ENCODE measurements at regions not wholly inside any gene's neighbourhood (a gene's known extent, or its start where the extent isn't known, plus 50 kb on each side); places are given as distances from the start of the nearest gene placed in this dataset.
"Not testable (repeated sequence)": the region's sequence is repeated elsewhere in the genome, so short reads cannot be mapped to it uniquely, and the experiment has no call there.

DNA sequence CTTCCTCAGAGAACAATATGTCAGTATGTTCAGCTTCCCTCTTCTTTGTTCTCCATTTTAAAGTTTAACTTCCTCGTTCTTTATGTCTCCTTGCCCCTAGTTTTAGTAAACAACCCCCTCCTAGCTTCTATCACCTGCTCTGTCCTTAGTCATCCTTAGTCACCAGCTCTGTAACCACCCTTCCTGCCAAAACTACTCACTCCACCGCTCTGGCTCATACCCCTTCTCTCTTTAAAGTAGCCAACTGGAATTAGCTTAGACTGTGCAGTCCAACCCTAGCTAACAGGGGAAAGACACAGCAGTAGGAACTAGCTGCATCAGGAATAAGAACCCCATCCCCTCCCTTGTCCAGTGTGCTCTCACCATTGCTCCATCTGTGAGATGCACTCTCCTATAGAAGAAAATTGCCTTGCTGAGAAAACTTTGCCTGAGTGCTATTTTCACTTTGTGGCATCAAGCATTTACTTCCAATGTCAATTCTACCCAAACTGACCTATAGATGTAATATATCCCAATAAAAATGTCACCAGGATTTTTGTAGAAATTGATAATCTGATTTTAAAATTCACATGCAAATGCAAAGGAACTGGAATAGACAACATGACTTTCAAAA lies 603.2 kb downstream of the C12orf50 start:
- no peak overlapping the region for H3K27ac ChIP-seq (ENCODE audit: low read depth, low read length, poor library complexity, severe bottlenecking)
- H4K20me1 ChIP-seq (ENCODE audit: insufficient read depth, low read length), result no peaks in the 10 kb centered on the region
- no peak overlapping the region for H3K9ac ChIP-seq (ENCODE audit: low read length)
- H3K27me3 ChIP-seq (ENCODE audit: insufficient read depth, low read length), result no peaks in the 10 kb centered on the region
- H3K9me2 ChIP-seq (ENCODE audit: low read depth, low read length), result no peaks in the 10 kb centered on the region
- H3K36me3 ChIP-seq (ENCODE audit: insufficient read depth, low read length), result no peaks in the 10 kb centered on the region
- H3K79me2 ChIP-seq (ENCODE audit: insufficient read depth, low read length), result no peaks in the 10 kb centered on the region
- no peak overlapping the region for H2AFZ ChIP-seq (ENCODE audit: low read length)
- no peaks in the 10 kb centered on the region for H3K9me3 ChIP-seq (ENCODE audit: low read length)
- no peak overlapping the region for H3K4me3 ChIP-seq (ENCODE audit: low read depth, low read length, poor library complexity, severe bottlenecking)
- TF ChIP-seq, protein P1, sequence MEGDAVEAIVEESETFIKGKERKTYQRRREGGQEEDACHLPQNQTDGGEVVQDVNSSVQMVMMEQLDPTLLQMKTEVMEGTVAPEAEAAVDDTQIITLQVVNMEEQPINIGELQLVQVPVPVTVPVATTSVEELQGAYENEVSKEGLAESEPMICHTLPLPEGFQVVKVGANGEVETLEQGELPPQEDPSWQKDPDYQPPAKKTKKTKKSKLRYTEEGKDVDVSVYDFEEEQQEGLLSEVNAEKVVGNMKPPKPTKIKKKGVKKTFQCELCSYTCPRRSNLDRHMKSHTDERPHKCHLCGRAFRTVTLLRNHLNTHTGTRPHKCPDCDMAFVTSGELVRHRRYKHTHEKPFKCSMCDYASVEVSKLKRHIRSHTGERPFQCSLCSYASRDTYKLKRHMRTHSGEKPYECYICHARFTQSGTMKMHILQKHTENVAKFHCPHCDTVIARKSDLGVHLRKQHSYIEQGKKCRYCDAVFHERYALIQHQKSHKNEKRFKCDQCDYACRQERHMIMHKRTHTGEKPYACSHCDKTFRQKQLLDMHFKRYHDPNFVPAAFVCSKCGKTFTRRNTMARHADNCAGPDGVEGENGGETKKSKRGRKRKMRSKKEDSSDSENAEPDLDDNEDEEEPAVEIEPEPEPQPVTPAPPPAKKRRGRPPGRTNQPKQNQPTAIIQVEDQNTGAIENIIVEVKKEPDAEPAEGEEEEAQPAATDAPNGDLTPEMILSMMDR (IDR thresholded peaks at IDR 0.05; ENCODE audit: low read length), result no peak
- TF ChIP-seq EZH2 (IDR thresholded peaks at IDR 0.05; ENCODE audit: borderline replicate concordance, low read length), result no peak
- H3K4me1 ChIP-seq (ENCODE audit: insufficient read depth, low read length, severe bottlenecking), result no peaks in the 10 kb centered on the region
- no peak overlapping the region for H3K4me2 ChIP-seq (ENCODE audit: low read length)
- no peaks in the 10 kb centered on the region for H3F3A ChIP-seq (ENCODE audit: insufficient read depth, low read length)

DNA sequence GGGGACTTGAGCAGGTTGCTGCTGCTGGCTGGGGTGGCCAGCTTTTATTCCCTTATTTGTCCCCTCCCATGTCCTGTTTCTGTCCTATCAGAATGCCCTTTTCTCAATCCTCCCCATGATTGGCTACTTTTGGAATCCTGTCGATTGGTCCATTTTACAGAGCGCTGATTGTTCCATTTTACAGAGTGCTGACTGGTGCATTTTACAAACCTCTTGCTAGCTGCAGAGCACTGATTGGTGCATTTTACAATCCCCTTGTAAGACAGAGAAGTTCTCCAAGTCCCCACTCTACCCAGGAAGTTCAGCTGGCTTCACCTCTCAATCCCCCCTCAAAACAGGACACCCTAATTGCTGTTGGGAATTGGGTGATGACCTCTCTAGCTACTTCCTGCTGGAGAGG lies 608.0 kb downstream of the C12orf50 start:
- not testable (repeated sequence) for H3K27ac ChIP-seq (ENCODE audit: low read depth, low read length, poor library complexity, severe bottlenecking); H3K9ac ChIP-seq (ENCODE audit: low read length); H3K4me3 ChIP-seq (ENCODE audit: low read depth, low read length, poor library complexity, severe bottlenecking); H2AFZ ChIP-seq (ENCODE audit: low read length); H3K9me2 ChIP-seq (ENCODE audit: low read depth, low read length); H3K79me2 ChIP-seq (ENCODE audit: insufficient read depth, low read length); H3K9me3 ChIP-seq (ENCODE audit: low read length); H3K4me2 ChIP-seq (ENCODE audit: low read length); H3K27me3 ChIP-seq (ENCODE audit: insufficient read depth, low read length); H4K20me1 ChIP-seq (ENCODE audit: insufficient read depth, low read length); H3K4me1 ChIP-seq (ENCODE audit: insufficient read depth, low read length, severe bottlenecking); H3F3A ChIP-seq (ENCODE audit: insufficient read depth, low read length); H3K36me3 ChIP-seq (ENCODE audit: insufficient read depth, low read length)

DNA sequence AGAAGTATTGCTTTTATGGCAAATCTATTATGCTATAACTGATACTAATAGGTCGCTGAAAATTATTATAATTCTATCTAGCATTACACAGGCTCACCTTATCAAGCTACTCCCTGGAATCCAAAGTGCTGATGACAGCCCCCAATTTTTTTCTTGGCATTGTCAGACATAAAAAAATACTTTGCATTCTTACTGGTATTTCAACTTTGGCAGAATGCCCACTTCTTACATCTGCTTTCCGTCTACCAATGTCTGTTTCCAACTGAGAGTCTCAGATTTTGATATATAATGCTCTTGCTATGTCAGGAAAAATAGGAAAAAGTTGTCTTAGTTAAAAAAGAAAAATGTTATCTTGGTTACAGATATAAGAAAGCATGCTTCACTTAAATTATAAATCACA lies 615.4 kb downstream of the C12orf50 start:
- H3K27me3 ChIP-seq (ENCODE audit: insufficient read depth, low read length), result no peaks in the 10 kb centered on the region
- no peaks in the 10 kb centered on the region for H3K4me1 ChIP-seq (ENCODE audit: insufficient read depth, low read length, severe bottlenecking)
- no peaks in the 10 kb centered on the region for H3K9me2 ChIP-seq (ENCODE audit: low read depth, low read length)
- no peaks in the 10 kb centered on the region for H3K36me3 ChIP-seq (ENCODE audit: insufficient read depth, low read length)
- H3K27ac ChIP-seq (ENCODE audit: low read depth, low read length, poor library complexity, severe bottlenecking), result no peak overlapping the region
- no peaks in the 10 kb centered on the region for H3K79me2 ChIP-seq (ENCODE audit: insufficient read depth, low read length)
- no peak overlapping the region for H3K4me3 ChIP-seq (ENCODE audit: low read depth, low read length, poor library complexity, severe bottlenecking)
- no peak overlapping the region for H3K4me2 ChIP-seq (ENCODE audit: low read length)
- no peaks in the 10 kb centered on the region for H3K9me3 ChIP-seq (ENCODE audit: low read length)
- H4K20me1 ChIP-seq (ENCODE audit: insufficient read depth, low read length), result no peaks in the 10 kb centered on the region
- H3F3A ChIP-seq (ENCODE audit: insufficient read depth, low read length), result no peaks in the 10 kb centered on the region
- TF ChIP-seq, protein P1 (IDR thresholded peaks at IDR 0.05; ENCODE audit: low read length), result no peak
- H3K9ac ChIP-seq (ENCODE audit: low read length), result no peak overlapping the region
- H2AFZ ChIP-seq (ENCODE audit: low read length), result no peak overlapping the region

DNA sequence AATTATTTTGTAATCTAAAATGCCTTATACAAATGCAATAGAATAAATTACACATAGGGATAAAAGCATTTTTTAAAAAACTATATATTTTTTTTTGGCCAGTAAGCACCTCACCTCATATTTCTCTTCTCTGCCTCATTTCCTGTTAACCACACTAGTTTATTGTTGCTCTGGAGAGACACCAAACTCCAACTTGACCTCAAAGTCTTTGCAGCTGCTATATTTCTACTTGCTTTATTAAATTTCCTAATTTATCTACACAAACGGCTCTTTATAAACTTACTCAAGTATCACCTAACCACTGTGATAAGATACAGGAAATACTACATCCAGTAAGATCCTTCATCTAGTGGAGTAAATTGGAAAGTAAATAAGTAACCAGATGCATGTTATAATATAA lies 622.3 kb downstream of the C12orf50 start:
- Histone ChIP-seq H2AFZ (ENCODE audit: low read length) (no peak overlapping the region), H3F3A (ENCODE audit: insufficient read depth, low read length) (no peaks in the 10 kb centered on the region), H3K4me1 (ENCODE audit: insufficient read depth, low read length, severe bottlenecking) (no peaks in the 10 kb centered on the region), H3K27ac (ENCODE audit: low read depth, low read length, poor library complexity, severe bottlenecking) (no peak overlapping the region), H3K4me3 (ENCODE audit: low read depth, low read length, poor library complexity, severe bottlenecking) (no peak overlapping the region), H4K20me1 (ENCODE audit: insufficient read depth, low read length) (no peaks in the 10 kb centered on the region), H3K9me2 (ENCODE audit: low read depth, low read length) (no peaks in the 10 kb centered on the region), H3K79me2 (ENCODE audit: insufficient read depth, low read length) (no peaks in the 10 kb centered on the region), H3K36me3 (ENCODE audit: insufficient read depth, low read length) (no peaks in the 10 kb centered on the region), H3K27me3 (ENCODE audit: insufficient read depth, low read length) (no peaks in the 10 kb centered on the region), H3K9ac (ENCODE audit: low read length) (no peak overlapping the region), H3K4me2 (ENCODE audit: low read length) (no peak overlapping the region), H3K9me3 (ENCODE audit: low read length) (no peaks in the 10 kb centered on the region)
- TF ChIP-seq EZH2 (IDR thresholded peaks at IDR 0.05; ENCODE audit: borderline replicate concordance, low read length), result no peak
- TF ChIP-seq, protein P1 (IDR thresholded peaks at IDR 0.05; ENCODE audit: low read length), result no peak

Data from OCI-LY1 (cell line).